Lower leg skin (tissue), 3 donors: ENCODE measurements at regions not wholly inside any gene's neighbourhood (a gene's known extent, or its start where the extent isn't known, plus 50 kb on each side); places are given as distances from the start of the nearest gene placed in this dataset.

Source experiments
- CTCF ChIP-seq, 3 donors: fragments of 450-650 bp; IDR thresholded peaks; one replicate each; pipeline ENCODE4 v1.5.1; 2016; ENCODE audit warnings: antibody characterized with exemption in 3 of 3, mild to moderate bottlenecking in 3 of 3, moderate library complexity in 2 of 3
- POLR2A ChIP-seq, 2 donors: fragments of 450-650 bp; IDR thresholded peaks; one replicate each; pipeline ENCODE4 v1.6.1; 2016 to 2017; ENCODE audit warnings: antibody characterized with exemption in 2 of 2, mild to moderate bottlenecking in 1 of 2, moderate library complexity in 1 of 2

DNA sequence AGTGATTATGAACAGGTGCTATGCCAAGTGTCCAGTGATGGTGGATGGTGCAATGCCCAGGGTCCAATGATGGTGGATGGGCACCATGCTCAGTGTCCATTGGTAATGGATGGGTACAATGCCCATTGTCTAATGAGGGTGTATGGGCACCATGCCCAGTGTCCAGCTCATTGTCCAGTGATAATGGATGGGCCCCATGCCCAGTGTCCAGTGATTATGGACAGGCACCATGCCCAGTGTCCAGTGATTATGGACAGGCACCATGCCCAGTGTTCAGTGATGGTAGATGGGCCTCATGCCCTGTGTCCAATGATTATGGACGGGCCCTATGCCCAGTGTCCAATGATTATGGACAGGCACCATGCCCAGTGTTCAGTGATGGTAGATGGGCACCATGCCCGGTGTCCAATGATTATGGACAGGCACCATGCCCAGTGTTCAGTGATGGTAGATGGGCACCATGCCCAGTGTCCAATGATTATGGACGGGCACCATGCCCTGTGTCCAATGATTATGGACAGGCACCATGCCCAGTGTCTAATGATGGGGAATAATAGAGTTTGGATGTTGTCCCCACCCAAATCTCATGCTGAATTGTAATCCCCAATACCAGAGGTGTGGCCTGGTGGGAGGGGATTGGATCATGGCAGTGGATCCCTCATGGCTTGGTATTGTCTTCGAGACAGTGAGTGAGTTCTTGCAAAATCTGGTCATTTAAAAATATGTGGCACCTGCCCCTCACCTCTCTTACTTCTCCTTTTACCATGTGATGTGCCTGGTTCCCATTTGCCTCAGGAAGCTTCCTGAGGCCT is 87.8 kb downstream of the ANKRD10 start:
- TF ChIP-seq CTCF (IDR thresholded peaks at IDR 0.05) (no peak), POLR2A (IDR thresholded peaks at IDR 0.05) (no peak)
